ENCODE measurements at regions not wholly inside any gene's neighbourhood (a gene's known extent, or its start where the extent isn't known, plus 50 kb on each side); places are given as distances from the start of the nearest gene placed in this dataset.

DNA sequence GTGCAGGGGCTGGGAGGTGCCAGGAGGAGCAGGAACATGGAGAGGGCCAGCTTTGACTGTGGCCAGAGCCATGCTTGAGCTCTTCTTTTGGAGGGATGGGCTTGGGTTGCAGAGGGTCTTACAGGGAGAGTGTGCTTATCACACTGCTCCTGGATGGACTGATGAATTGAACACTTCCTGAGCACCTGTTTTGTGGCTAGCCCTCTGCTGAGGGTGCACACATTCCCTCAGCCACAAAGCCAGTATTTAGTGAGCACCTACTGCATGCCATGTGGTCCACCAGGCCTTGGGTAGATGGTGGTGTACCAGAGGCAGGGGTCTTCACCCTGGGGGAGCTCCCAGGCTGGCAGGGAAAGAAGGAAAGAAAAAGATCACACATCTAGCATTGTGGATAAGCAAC lies 118.9 kb downstream of the SLC25A47 start:
- Histone ChIP-seq H3K27me3 (no peaks in the 10 kb centered on the region), H3K36me3 (no peaks in the 10 kb centered on the region), H3K27ac (replicated peaks in 1 of 4) (no peak overlapping the region), H3K4me3 (no peak overlapping the region), H3K9me3 (no peaks in the 10 kb centered on the region), H3K4me1 (peaks cover 13 to 30% (median 29%) of the 10 kb centered on the region in 4 donors)
- DNase-seq (ENCODE audit: extremely low spot score) = no peak
- TF ChIP-seq POLR2AphosphoS5 (IDR thresholded peaks at IDR 0.05) (no peak), EP300 (IDR thresholded peaks at IDR 0.05) (no peak), POLR2A (IDR thresholded peaks at IDR 0.05; ENCODE audit: low read depth) (no peak)
- TF ChIP-seq, protein P1, sequence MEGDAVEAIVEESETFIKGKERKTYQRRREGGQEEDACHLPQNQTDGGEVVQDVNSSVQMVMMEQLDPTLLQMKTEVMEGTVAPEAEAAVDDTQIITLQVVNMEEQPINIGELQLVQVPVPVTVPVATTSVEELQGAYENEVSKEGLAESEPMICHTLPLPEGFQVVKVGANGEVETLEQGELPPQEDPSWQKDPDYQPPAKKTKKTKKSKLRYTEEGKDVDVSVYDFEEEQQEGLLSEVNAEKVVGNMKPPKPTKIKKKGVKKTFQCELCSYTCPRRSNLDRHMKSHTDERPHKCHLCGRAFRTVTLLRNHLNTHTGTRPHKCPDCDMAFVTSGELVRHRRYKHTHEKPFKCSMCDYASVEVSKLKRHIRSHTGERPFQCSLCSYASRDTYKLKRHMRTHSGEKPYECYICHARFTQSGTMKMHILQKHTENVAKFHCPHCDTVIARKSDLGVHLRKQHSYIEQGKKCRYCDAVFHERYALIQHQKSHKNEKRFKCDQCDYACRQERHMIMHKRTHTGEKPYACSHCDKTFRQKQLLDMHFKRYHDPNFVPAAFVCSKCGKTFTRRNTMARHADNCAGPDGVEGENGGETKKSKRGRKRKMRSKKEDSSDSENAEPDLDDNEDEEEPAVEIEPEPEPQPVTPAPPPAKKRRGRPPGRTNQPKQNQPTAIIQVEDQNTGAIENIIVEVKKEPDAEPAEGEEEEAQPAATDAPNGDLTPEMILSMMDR (IDR thresholded peaks at IDR 0.05) = no peak
- intact Hi-C loops (cut with DNase I) = loop anchor here (5.0 kb wide), 2 partner anchors 210 to 535 kb away; no protein-coding TSS in a partner anchor

DNA sequence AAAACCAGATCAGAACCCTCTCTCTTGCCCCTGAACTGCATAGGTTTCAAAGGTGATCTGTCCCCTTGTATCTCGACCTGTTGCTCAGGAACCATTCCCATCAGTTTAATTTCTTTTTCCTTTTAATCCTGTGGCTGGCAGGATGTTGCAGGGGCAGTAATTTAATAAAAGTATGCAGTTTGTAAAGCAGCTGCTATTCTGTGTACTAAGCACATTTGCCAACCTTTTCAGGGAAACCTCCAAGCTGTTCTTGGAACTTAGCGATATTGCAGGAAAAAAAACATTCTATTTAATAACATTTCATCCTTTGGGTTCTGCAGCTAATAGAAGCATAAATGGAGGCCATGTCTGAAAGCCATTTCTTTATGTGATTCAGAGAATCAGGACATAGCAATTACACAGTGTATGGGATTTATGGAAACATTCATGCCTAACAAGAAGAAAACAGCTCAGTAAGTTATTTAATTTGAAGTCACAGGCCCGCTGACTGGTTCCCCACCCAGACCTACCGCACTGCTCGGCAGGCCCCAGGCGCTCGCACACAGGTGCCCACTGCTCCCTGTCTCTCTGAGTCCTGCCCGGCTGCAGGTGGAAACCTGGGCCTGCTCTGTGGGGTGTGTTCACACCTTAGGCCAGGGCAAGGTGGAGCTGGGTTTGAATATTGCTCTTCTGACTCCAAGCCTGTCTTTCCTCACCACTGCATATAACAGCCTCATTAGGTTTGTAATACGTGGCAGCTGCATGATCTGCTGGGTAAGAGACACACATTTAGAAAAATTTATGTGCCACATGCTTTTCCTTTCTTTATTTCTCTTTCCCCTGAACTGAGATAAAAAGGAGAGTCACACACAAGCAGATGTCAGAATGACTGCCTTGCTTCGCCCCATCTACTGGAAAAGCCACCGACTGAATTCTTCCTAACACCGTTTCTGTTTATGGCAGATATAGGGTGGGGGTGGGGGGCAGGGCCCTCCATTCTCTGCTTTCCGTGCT lies 119.7 kb downstream of the SLC25A47 start:
- Histone ChIP-seq H3K9me3 (no peaks in the 10 kb centered on the region), H3K36me3 (no peaks in the 10 kb centered on the region), H3K27ac (replicated peaks in 1 of 4) (no peak overlapping the region), H3K4me3 (no peak overlapping the region), H3K4me1 (peaks cover 13 to 30% (median 29%) of the 10 kb centered on the region in 4 donors), H3K27me3 (no peaks in the 10 kb centered on the region)
- intact Hi-C loops (cut with DNase I) = loop anchor here (5.0 kb wide), 2 partner anchors 210 to 535 kb away; no protein-coding TSS in a partner anchor
- WGBS = 88% methylated on average over 13 of the region's 13 CpGs
- TF ChIP-seq POLR2A (IDR thresholded peaks at IDR 0.05; ENCODE audit: low read depth) (no peak), POLR2AphosphoS5 (IDR thresholded peaks at IDR 0.05) (no peak), EP300 (IDR thresholded peaks at IDR 0.05) (no peak)
- TF ChIP-seq, protein P1 (IDR thresholded peaks at IDR 0.05) = no peak
- DNase-seq (ENCODE audit: extremely low spot score) = no peak

DNA sequence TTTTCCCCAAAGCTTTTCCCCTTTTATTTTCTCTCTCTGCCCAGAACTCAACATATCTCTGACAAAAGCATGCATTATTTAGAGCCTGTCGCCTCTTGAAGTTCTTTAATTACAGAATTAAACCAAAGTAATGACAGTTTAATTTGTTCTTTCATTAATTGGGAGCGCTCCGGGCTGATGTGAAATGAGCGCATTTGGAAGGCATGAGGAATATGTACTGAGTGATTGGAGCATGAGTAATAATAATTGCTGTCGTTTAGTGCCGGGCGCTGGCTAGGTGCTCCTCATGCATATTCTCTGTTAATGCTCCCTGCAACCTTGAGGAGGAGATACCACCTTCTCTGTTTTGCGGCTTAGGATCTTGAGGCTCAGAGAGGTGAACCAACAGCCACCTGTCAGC lies 120.5 kb downstream of the SLC25A47 start:
- no peak for TF ChIP-seq POLR2A (IDR thresholded peaks at IDR 0.05; ENCODE audit: low read depth)
- no peak for TF ChIP-seq EP300 (IDR thresholded peaks at IDR 0.05)
- TF ChIP-seq, protein P1 (IDR thresholded peaks at IDR 0.05) = no peak
- no peak for TF ChIP-seq POLR2AphosphoS5 (IDR thresholded peaks at IDR 0.05)
- H3K9me3 ChIP-seq = no peaks in the 10 kb centered on the region
- no peaks in the 10 kb centered on the region for H3K36me3 ChIP-seq
- no peak overlapping the region for H3K27ac ChIP-seq (replicated peaks in 1 of 4)
- intact Hi-C loops (cut with DNase I) = loop anchor here (5.0 kb wide), 2 partner anchors 209 to 534 kb away; no protein-coding TSS in a partner anchor
- peaks cover 13 to 30% (median 29%) of the 10 kb centered on the region in 4 donors for H3K4me1 ChIP-seq
- 82% methylated on average over 8 of the region's 8 CpGs for WGBS
- H3K27me3 ChIP-seq = no peaks in the 10 kb centered on the region
- DNase-seq (ENCODE audit: extremely low spot score) = no peak
- H3K4me3 ChIP-seq = no peak overlapping the region

DNA sequence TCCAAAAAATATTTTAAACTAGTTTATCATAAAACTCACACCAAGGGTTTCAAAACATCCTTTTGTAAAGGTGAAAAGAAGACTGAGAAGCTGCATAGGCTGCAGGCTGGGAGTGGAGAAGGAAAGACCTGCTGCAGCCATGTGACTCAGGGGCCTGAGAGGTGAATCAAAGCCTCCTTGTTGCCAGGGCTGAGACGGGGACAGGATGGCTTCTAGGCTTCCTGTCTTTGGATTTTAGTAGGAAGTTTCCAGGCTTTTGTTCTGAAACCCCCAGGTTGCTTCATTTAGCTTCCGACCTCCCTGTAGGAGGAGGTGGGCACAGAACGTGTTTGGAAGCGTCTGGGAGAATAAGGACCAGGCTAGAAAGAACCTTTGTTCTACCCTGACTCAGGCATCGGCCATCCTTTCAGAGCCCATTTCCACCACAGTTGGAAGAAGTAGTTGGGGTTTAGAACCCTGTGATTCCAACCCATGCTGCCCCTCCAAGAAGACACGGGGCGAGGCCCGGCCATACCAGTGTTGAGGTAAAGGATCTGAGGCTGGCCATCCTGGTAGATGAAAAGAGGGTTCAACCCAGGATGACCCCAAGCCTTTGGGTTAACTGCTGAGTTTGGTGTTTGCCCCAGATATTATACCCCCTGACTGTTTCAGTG lies 122.4 kb downstream of the SLC25A47 start:
- Histone ChIP-seq H3K36me3 (no peaks in the 10 kb centered on the region), H3K27me3 (no peaks in the 10 kb centered on the region), H3K9me3 (no peaks in the 10 kb centered on the region), H3K27ac (replicated peaks in 1 of 4) (no peak overlapping the region), H3K4me1 (peaks cover 9 to 15% (median 11%) of the 10 kb centered on the region in 4 donors), H3K4me3 (no peak overlapping the region)
- 86% methylated on average over 7 of the region's 8 CpGs for WGBS
- intact Hi-C loops (cut with DNase I) = no loop called here
- DNase-seq (ENCODE audit: extremely low spot score) = no peak
- no peak for TF ChIP-seq POLR2A (IDR thresholded peaks at IDR 0.05; ENCODE audit: low read depth)
- no peak for TF ChIP-seq EP300 (IDR thresholded peaks at IDR 0.05)
- TF ChIP-seq, protein P1 (IDR thresholded peaks at IDR 0.05) = no peak
- TF ChIP-seq POLR2AphosphoS5 (IDR thresholded peaks at IDR 0.05) = no peak
